Astrocyte of the cerebellum (primary cell): ENCODE measurements at regions not wholly inside any gene's neighbourhood (a gene's known extent, or its start where the extent isn't known, plus 50 kb on each side); places are given as distances from the start of the nearest gene placed in this dataset.

Source experiments
- DNase-seq: peaks from one replicate; pipeline ENCODE4 v3.0.0-alpha.2; 2011; ENCODE audit warnings: low read depth
- H3K4me3 ChIP-seq: 2 replicates; pipeline ENCODE4 v1.5.1; 2011; ENCODE audit warnings: mild to moderate bottlenecking, low read depth, low read length, moderate library complexity
- in situ Hi-C: cut with HindIII; loops from 2 replicates; pipeline ENCODE4 v1.10.0; 2017; ENCODE audit warnings: low sequenced_read_pairs
- TF ChIP-seq, protein P1 (sequence below): IDR thresholded peaks from 2 replicates; pipeline ENCODE4 v1.5.1; 2012; ENCODE audit warnings: low read length, low read depth, moderate library complexity, mild to moderate bottlenecking; ENCODE audit errors: missing control alignments

DNA sequence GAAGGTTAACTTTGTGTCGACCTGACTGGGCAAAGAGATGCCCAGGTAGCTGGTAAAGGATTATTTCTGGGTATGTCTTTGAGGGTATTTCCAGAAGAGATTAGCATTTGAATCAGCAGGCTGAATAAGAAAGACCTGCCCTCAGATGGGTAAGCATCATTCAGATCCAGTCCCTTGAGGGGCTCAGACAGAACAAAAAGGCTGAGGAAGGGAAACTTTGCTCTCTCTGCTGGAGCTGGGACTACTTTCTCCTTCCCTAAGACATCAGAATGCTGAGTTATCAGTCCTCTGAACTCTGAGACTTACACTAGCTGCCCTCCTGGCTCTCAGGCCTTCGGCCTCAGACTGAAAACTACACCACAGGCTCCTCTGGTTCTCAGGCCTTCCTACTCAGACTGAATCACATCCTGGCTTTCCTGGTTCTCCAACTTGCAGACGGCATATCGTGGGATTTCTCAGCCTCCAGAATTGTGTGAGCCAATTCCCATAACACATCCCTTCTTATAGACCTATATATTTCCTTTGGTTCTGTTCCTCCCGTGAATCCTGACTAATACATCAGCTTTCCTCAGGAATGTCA lies 982.9 kb downstream of the TUSC7 start:
- TF ChIP-seq, protein P1, sequence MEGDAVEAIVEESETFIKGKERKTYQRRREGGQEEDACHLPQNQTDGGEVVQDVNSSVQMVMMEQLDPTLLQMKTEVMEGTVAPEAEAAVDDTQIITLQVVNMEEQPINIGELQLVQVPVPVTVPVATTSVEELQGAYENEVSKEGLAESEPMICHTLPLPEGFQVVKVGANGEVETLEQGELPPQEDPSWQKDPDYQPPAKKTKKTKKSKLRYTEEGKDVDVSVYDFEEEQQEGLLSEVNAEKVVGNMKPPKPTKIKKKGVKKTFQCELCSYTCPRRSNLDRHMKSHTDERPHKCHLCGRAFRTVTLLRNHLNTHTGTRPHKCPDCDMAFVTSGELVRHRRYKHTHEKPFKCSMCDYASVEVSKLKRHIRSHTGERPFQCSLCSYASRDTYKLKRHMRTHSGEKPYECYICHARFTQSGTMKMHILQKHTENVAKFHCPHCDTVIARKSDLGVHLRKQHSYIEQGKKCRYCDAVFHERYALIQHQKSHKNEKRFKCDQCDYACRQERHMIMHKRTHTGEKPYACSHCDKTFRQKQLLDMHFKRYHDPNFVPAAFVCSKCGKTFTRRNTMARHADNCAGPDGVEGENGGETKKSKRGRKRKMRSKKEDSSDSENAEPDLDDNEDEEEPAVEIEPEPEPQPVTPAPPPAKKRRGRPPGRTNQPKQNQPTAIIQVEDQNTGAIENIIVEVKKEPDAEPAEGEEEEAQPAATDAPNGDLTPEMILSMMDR: no peak
- H3K4me3 ChIP-seq: no peak overlapping the region
- in situ Hi-C loops: no loop called here
- DNase-seq: no peak

- no peak for DNase-seq
- TF ChIP-seq, protein P1: no peak
- H3K4me3 ChIP-seq: no peak overlapping the region
- in situ Hi-C loops: no loop called here
These were observed 985.7 kb downstream of the TUSC7 start for GRCh38 chr3:117695321-117695720.

DNA sequence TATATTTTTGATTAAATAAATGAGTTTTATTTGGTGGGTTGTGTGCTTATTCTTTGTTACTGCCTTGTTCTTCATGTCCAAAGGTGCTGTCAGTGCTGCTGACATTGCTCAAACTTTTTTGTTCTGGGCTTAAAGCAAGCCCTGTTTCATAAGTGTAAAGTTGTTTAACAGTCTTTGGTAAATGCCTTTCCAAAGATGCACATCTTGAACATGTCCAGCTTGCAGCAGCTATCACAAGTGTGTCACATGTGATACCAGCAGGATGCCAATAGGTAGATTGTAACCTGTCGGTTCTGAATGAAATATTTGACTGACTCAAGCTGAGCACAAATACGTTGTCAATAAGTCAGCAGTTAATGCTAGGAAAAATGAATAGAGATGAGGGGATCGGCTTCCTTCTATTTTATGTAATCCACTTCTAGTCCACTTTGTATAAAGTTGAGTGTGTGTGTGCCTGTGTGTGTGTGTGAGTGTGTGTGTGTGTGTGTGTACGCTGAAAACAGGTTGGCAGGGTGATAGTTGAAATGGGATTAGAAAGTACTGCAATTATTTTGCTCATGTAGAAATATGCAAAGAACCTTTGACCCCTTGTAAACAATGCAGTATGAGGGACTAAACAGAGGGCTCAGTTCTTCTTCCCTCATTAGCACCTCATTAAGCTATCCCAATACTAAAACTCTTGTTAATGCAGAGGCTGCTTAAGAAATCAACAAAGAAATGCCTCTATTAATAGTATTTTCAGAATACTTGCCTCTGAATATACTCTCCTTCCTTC lies 986.5 kb downstream of the TUSC7 start:
- DNase-seq: no peak
- TF ChIP-seq, protein P1: no peak
- in situ Hi-C loops: no loop called here
- no peak overlapping the region for H3K4me3 ChIP-seq

GRCh38 chr3:117696851-117697407 lies 987.4 kb downstream of the TUSC7 start:
- TF ChIP-seq, protein P1: no peak
- DNase-seq: no peak
- no peak overlapping the region for H3K4me3 ChIP-seq
- in situ Hi-C loops: no loop called here

DNA sequence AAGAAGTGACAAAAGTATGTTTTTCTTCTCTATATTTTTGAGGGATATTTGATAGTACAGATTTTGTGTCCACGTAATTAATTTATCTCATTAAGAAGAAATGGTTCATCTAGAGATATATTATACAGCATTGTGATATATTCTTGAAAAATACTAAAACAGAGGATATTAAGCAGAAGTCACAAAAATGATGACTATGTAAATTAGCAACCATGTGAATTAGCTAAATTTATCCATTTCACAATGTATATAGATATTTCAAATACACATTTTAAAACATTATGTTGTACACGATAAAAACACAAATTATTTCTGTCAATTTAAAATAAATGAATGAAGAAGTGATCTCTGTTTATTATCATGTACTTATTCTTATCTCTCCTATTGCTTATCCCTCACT lies 989.5 kb downstream of the TUSC7 start:
- in situ Hi-C loops: no loop called here
- no peak overlapping the region for H3K4me3 ChIP-seq
- TF ChIP-seq, protein P1: no peak
- no peak for DNase-seq

DNA sequence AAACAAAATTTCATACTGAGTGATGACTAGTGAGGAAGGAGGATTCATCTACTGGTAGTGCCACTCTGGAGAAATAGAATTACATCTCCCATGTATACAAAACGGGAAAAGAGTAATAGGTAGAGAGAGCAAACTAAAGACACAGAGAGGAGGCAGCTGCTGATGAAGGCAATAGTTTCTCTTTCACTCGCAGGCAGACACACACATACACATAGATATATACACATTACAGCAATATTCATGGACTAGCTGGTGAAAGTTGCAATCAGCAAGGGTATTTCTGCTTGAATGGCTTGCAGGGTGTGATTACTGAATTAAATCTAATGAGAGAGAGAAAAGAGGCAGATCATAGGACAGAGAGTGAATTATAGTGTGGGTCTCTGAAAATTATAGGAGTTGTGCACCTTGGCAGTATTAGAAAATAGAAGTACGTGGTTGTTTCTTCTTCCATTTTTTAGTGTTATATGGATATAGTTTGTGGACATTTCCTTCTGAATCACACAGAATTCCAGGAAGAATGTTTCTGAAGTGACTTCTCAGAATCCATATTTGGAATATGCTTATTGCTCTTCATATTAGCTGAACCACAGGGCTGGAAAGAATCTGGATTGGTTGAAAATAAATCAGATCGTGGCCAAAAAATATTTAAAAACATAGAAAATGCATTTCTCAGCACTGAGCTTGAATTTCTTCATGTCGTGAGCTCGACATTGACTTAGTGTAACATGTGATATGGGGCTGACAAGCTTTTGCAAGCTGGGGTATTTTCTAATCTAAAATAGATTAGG lies 991.2 kb downstream of the TUSC7 start:
- TF ChIP-seq, protein P1: no peak
- no peak overlapping the region for H3K4me3 ChIP-seq
- DNase-seq: no peak
- in situ Hi-C loops: no loop called here
